ENCODE measurements at regions not wholly inside any gene's neighbourhood (a gene's known extent, or its start where the extent isn't known, plus 50 kb on each side); places are given as distances from the start of the nearest gene placed in this dataset.

GRCh38 chr15:45906230-45906629 lies 271.4 kb downstream of the SQOR start:
- FAIRE-seq (no peak), DNase-seq (ENCODE audit: insufficient read length, low spot score) (no peak)
- TF ChIP-seq CTCF (IDR thresholded peaks at IDR 0.05; ENCODE audit: insufficient read depth, missing control alignments): no peak

- no peak for TF ChIP-seq CTCF (IDR thresholded peaks at IDR 0.05; ENCODE audit: insufficient read depth, missing control alignments)
- DNase-seq (ENCODE audit: insufficient read length, low spot score) (no peak), FAIRE-seq (no peak)
Measured at GRCh38 chr15:45910671-45911070, 275.8 kb downstream of the SQOR start.

GRCh38 chr15:45913451-45913850 lies 278.6 kb downstream of the SQOR start:
- no peak for DNase-seq (ENCODE audit: insufficient read length, low spot score)
- no peak for TF ChIP-seq CTCF (IDR thresholded peaks at IDR 0.05; ENCODE audit: insufficient read depth, missing control alignments)
- FAIRE-seq: no peak

- FAIRE-seq (no peak), DNase-seq (ENCODE audit: insufficient read length, low spot score) (no peak)
- no peak for TF ChIP-seq CTCF (IDR thresholded peaks at IDR 0.05; ENCODE audit: insufficient read depth, missing control alignments)
Measured at GRCh38 chr15:45914425-45914824, 279.6 kb downstream of the SQOR start.

GRCh38 chr15:45918839-45919238 lies 284.0 kb downstream of the SQOR start:
- no peak for DNase-seq (ENCODE audit: insufficient read length, low spot score)
- no peak for FAIRE-seq

GRCh38 chr15:45919806-45920205 lies 285.0 kb downstream of the SQOR start:
- TF ChIP-seq CTCF (IDR thresholded peaks at IDR 0.05; ENCODE audit: insufficient read depth, missing control alignments): no peak
- FAIRE-seq (no peak), DNase-seq (ENCODE audit: insufficient read length, low spot score) (no peak)

More at GRCh38 chr15:45918839-45919238, 284.0 kb downstream of the SQOR start:
- TF ChIP-seq CTCF (IDR thresholded peaks at IDR 0.05; ENCODE audit: insufficient read depth, missing control alignments): no peak

GRCh38 chr15:45921376-45921775 lies 286.5 kb downstream of the SQOR start:
- no peak for DNase-seq (ENCODE audit: insufficient read length, low spot score)
- TF ChIP-seq CTCF (IDR thresholded peaks at IDR 0.05; ENCODE audit: insufficient read depth, missing control alignments): no peak
- no peak for FAIRE-seq

Data from D721Med (cell line).